ENCODE measurements at regions not wholly inside any gene's neighbourhood (a gene's known extent, or its start where the extent isn't known, plus 50 kb on each side); places are given as distances from the start of the nearest gene placed in this dataset.

DNA sequence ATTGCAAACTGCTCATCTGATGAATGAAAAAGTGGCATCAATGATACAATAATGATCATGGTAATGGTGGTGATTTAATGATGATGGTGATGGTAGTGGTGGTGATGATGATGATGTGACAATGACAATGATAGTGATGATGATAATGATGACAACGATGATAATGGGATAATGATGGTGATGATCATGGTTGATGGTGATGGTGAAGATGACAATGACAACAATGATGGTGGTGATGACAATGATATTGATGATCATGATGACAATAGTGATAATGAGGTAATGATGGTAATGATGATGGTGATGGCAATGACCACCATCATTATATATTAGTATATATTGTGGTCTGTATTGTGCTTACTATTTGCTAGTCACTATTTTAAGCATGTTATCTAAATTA is 474.3 kb downstream of the TBC1D22A start:
- TF ChIP-seq POLR2AphosphoS5 (IDR thresholded peaks at IDR 0.05; ENCODE audit: borderline replicate concordance, low read depth, low read length) (no peak), EZH2 (IDR thresholded peaks at IDR 0.05) (no peak)
